B cell (primary cell): ENCODE measurements at regions not wholly inside any gene's neighbourhood (a gene's known extent, or its start where the extent isn't known, plus 50 kb on each side); places are given as distances from the start of the nearest gene placed in this dataset.

Source experiments
- ATAC-seq: fragments of 200-7000 bp; cut with Tn5 transposase; one replicate; pipeline ENCODE4 v1.10.0; 2021; ENCODE audit warnings: low read depth, mild to moderate bottlenecking, moderate number of reproducible peaks, moderate library complexity
- CTCF ChIA-PET: fragments of 350-600 bp; sonication (Branson Sonifier 250); formaldehyde crosslinking; loops from one replicate; lab custom pipeline; 2021; ENCODE audit warnings: antibody characterized with exemption, inconsistent platforms; lab: Charles Lee
- POLR2A ChIA-PET: fragments of 350-600 bp; sonication (Branson Sonifier 250); formaldehyde crosslinking; loops from one replicate; lab custom pipeline; 2021; ENCODE audit warnings: antibody characterized with exemption; lab: Charles Lee
- DNase-seq: peaks from one replicate; pipeline ENCODE4 v3.0.0; 2013
- H2AFZ ChIP-seq: 2 replicates; pipeline ENCODE4 v1.6.1; 2012; ENCODE audit warnings: mild to moderate bottlenecking, low read depth, low read length; ENCODE audit not compliant: insufficient read depth, poor library complexity, severe bottlenecking
- H3K27ac ChIP-seq, 2 donors: 1 replicate in 1 of 2; 2 replicates in 1 of 2; pipeline ENCODE4 v1.5.1; 2012 to 2013; ENCODE audit warnings: low read length in 2 of 2, mild to moderate bottlenecking in 2 of 2, moderate library complexity in 1 of 2
- H3K27me3 ChIP-seq, 4 experiments: fragments of 200-600 bp in 1 of 4; sonication (generic) in 1 of 4; replicated peaks in 1 of 4; 1 replicate in 2 of 4; 2 replicates in 2 of 4; pipeline versions ENCODE4 v1.6.1 to v1.7.0; 2013 to 2016; ENCODE audit warnings: low read length in 3 of 4, mild to moderate bottlenecking in 2 of 4, mixed read lengths in 1 of 4, moderate library complexity in 1 of 4; ENCODE audit not compliant: insufficient read depth in 4 of 4, control insufficient read depth in 3 of 4; ENCODE audit errors: control extremely low read depth in 1 of 4
- H3K36me3 ChIP-seq, 2 experiments: replicated peaks in 1 of 2; 1 replicate in 1 of 2; 2 replicates in 1 of 2; pipeline versions ENCODE4 v1.6.1 to v1.7.1; 2013; ENCODE audit warnings: low read length in 1 of 2; ENCODE audit not compliant: insufficient read depth in 2 of 2, control insufficient read depth in 1 of 2; ENCODE audit errors: control extremely low read depth in 1 of 2, extremely low read depth in 1 of 2
- H3K4me1 ChIP-seq, 2 donors: fragments of 200-600 bp in 1 of 2; sonication (generic) in 1 of 2; 1 replicate in 1 of 2; 2 replicates in 1 of 2; pipeline versions ENCODE4 v1.5.1 to v1.6.1; 2013 to 2017; ENCODE audit warnings: low read length in 2 of 2; ENCODE audit not compliant: control insufficient read depth in 2 of 2, insufficient read depth in 2 of 2
- H3K4me2 ChIP-seq: replicated peaks from 2 replicates; pipeline ENCODE3; 2012; ENCODE audit warnings: mild to moderate bottlenecking, low read depth, low read length; ENCODE audit not compliant: poor library complexity, severe bottlenecking
- H3K4me3 ChIP-seq, 5 experiments: fragments of 200-600 bp in 1 of 5; sonication (generic) in 1 of 5; 1 replicate in 3 of 5; 2 replicates in 2 of 5; pipeline versions ENCODE4 v1.5.1 to v1.7.0; 2011 to 2016; ENCODE audit warnings: low read length in 4 of 5, mild to moderate bottlenecking in 4 of 5, low read depth in 2 of 5, control low read depth in 1 of 5, moderate library complexity in 1 of 5; ENCODE audit not compliant: insufficient read depth in 1 of 5; ENCODE audit errors: control extremely low read depth in 1 of 5, extremely low read depth in 1 of 5
- H3K79me2 ChIP-seq: fragments of 200-600 bp; sonication (generic); one replicate; pipeline ENCODE4 v1.6.0; 2016; ENCODE audit warnings: low read length; ENCODE audit not compliant: control insufficient read depth, insufficient read depth
- H3K9ac ChIP-seq: fragments of 200-600 bp; sonication (generic); 2 replicates; pipeline ENCODE4 v1.6.1; 2017; ENCODE audit warnings: mild to moderate bottlenecking, low read length, moderate library complexity
- H3K9me3 ChIP-seq, 3 donors: one replicate each; pipeline versions ENCODE4 v1.6.1 to v1.7.1; 2013; ENCODE audit warnings: low read length in 2 of 3; ENCODE audit not compliant: control insufficient read depth in 2 of 3, insufficient read depth in 1 of 3; ENCODE audit errors: control extremely low read depth in 1 of 3
- H4K20me1 ChIP-seq: 2 replicates; pipeline ENCODE4 v1.6.0; 2012; ENCODE audit warnings: mild to moderate bottlenecking, low read length; ENCODE audit not compliant: insufficient read depth, control insufficient read depth, poor library complexity, severe bottlenecking
- H3K27ac Mint-ChIP-seq: one replicate; pipeline ENCODE4 v1.8.0; 2021; ENCODE audit warnings: mixed read lengths
- H3K27me3 Mint-ChIP-seq: one replicate; pipeline ENCODE4 v1.8.0; 2021; ENCODE audit warnings: mixed read lengths
- H3K4me1 Mint-ChIP-seq: one replicate; pipeline ENCODE4 v1.8.0; 2021; ENCODE audit warnings: mixed read lengths
- H3K4me3 Mint-ChIP-seq: one replicate; pipeline ENCODE4 v1.8.0; 2021; ENCODE audit warnings: mixed read lengths
- H3K9me3 Mint-ChIP-seq: one replicate; pipeline ENCODE4 v1.8.0; 2022; ENCODE audit warnings: mixed read lengths; ENCODE audit not compliant: insufficient read depth
- EZH2 ChIP-seq: IDR thresholded peaks from 2 replicates; pipeline ENCODE4 v1.6.1; 2012; ENCODE audit warnings: borderline replicate concordance, low read depth, mild to moderate bottlenecking, moderate library complexity, low read length; ENCODE audit not compliant: insufficient read depth, poor library complexity, severe bottlenecking
- WGBS: methylation state at CpG from one replicate; pipeline ENCODE4 v1.1.5; 2013; ENCODE audit warnings: missing lambda C conversion rate; ENCODE audit not compliant: insufficient coverage; 5-methylcytosine and 5-hydroxymethylcytosine counted together
- intact Hi-C: fragments of 100-400 bp; cut with micrococcal nuclease; formaldehyde crosslinking; loops from one replicate; pipeline ENCODE4 v1.10.0; 2022
- TF ChIP-seq, protein P1 (sequence below): fragments of 200-600 bp; IDR thresholded peaks from one replicate; pipeline ENCODE4 v1.8.0; 2022; ENCODE audit warnings: antibody characterized with exemption, mild to moderate bottlenecking

- TF ChIP-seq EZH2 = no peak
- TF ChIP-seq, protein P1, sequence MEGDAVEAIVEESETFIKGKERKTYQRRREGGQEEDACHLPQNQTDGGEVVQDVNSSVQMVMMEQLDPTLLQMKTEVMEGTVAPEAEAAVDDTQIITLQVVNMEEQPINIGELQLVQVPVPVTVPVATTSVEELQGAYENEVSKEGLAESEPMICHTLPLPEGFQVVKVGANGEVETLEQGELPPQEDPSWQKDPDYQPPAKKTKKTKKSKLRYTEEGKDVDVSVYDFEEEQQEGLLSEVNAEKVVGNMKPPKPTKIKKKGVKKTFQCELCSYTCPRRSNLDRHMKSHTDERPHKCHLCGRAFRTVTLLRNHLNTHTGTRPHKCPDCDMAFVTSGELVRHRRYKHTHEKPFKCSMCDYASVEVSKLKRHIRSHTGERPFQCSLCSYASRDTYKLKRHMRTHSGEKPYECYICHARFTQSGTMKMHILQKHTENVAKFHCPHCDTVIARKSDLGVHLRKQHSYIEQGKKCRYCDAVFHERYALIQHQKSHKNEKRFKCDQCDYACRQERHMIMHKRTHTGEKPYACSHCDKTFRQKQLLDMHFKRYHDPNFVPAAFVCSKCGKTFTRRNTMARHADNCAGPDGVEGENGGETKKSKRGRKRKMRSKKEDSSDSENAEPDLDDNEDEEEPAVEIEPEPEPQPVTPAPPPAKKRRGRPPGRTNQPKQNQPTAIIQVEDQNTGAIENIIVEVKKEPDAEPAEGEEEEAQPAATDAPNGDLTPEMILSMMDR = no peak
- Mint-ChIP-seq H3K9me3 (no peaks in the 10 kb centered on the region), H3K27me3 (no peaks in the 10 kb centered on the region), H3K4me3 (no peak overlapping the region), H3K4me1 (peaks cover 68% of the 10 kb centered on the region), H3K27ac (peak overlapping the region; percentile 61)
- Histone ChIP-seq H2AFZ (no peak overlapping the region), H3K9ac (no peak overlapping the region), H3K9me3 (no peaks in the 10 kb centered on the region), H3K4me1 (peaks cover 60 to 64% of the 10 kb centered on the region in 2 donors), H3K27ac (no peak overlapping the region), H4K20me1 (no peaks in the 10 kb centered on the region), H3K36me3 (no peaks in the 10 kb centered on the region), H3K79me2 (peaks cover 8% of the 10 kb centered on the region), H3K27me3 (no peaks in the 10 kb centered on the region), H3K4me2 (no peak overlapping the region), H3K4me3 (no peak overlapping the region)
- ATAC-seq (no peak), DNase-seq (no peak)
- POLR2A ChIA-PET = interaction anchor here (0.8 to 8.1 kb wide), 2 partner anchors 45 to 66 kb away, joined by 4 to 137 read pairs; partner anchors contain the start of gene KLF13
- WGBS = 98% methylated on average over 10 of the region's 11 CpGs
- CTCF ChIA-PET = interaction anchor here (1.5 to 6.9 kb wide), 4 partner anchors 23 to 228 kb away, joined by 4 to 58 read pairs (median 26); no protein-coding TSS in a partner anchor
- intact Hi-C loops = loop anchor here (5.0 kb wide), 3 partner anchors 42 to 227 kb away; no protein-coding TSS in a partner anchor
These were observed 65.9 kb upstream of the KLF13 start for GRCh38 chr15:31260646-31261265.
